WTC11 (cell line): ENCODE measurements at regions not wholly inside any gene's neighbourhood (a gene's known extent, or its start where the extent isn't known, plus 50 kb on each side); places are given as distances from the start of the nearest gene placed in this dataset.

Source experiments
- ATAC-seq: fragments of 200-7000 bp; cut with Tn5 transposase; 2 replicates; pipeline ENCODE4 v1.10.0; 2021; ENCODE audit warnings: mild to moderate bottlenecking, moderate library complexity
- CTCF ChIA-PET: fragments of 300-600 bp; sonication (Branson Sonifier 250); formaldehyde crosslinking; loops from one replicate; lab custom pipeline; 2021; ENCODE audit warnings: antibody characterized with exemption; lab: Charles Lee
- POLR2A ChIA-PET: fragments of 350-600 bp; sonication (Branson Sonifier 250); formaldehyde crosslinking; loops from one replicate; lab custom pipeline; 2021; ENCODE audit warnings: antibody characterized with exemption; lab: Charles Lee
- DNase-seq: peaks from one replicate; pipeline ENCODE4 v3.0.0; 2021; ENCODE audit warnings: low spot score
- H3K27ac Mint-ChIP-seq: 2 replicates; pipeline ENCODE4 v1.8.0; 2021; ENCODE audit warnings: mixed read lengths
- H3K27me3 Mint-ChIP-seq: 2 replicates; pipeline ENCODE4 v1.8.0; 2021; ENCODE audit warnings: low read depth, mild to moderate bottlenecking, moderate library complexity, mixed read lengths
- H3K36me3 Mint-ChIP-seq: 2 replicates; pipeline ENCODE4 v1.8.0; 2021; ENCODE audit warnings: mixed read lengths
- H3K4me1 Mint-ChIP-seq: 2 replicates; pipeline ENCODE4 v1.8.0; 2022; ENCODE audit warnings: mixed read lengths
- H3K4me3 Mint-ChIP-seq: 2 replicates; pipeline ENCODE4 v1.8.0; 2021; ENCODE audit warnings: mild to moderate bottlenecking, moderate library complexity, mixed read lengths
- H3K9me3 Mint-ChIP-seq: 2 replicates; pipeline ENCODE4 v1.8.0; 2021; ENCODE audit warnings: mixed read lengths
- AR ChIP-seq: fragments of 250-450 bp; sonication (Bioruptor Pico); IDR thresholded peaks from 2 replicates; pipeline ENCODE4 v1.9.0; 2021; ENCODE audit warnings: mild to moderate bottlenecking
- E2F5 ChIP-seq: sonication (generic); formaldehyde crosslinking; IDR thresholded peaks from 2 replicates; pipeline ENCODE4 v1.8.1; 2022; ENCODE audit warnings: mild to moderate bottlenecking, moderate library complexity, missing genetic modification reagents
- EMX1 ChIP-seq: fragments of 250-450 bp; sonication (Bioruptor Pico); IDR thresholded peaks from 2 replicates; pipeline ENCODE4 v1.8.0; 2021; ENCODE audit warnings: mild to moderate bottlenecking
- ERG ChIP-seq: fragments of 250-450 bp; sonication (Bioruptor Pico); IDR thresholded peaks from 2 replicates; pipeline ENCODE4 v1.8.0; 2021; ENCODE audit warnings: mild to moderate bottlenecking
- FOXJ3 ChIP-seq: sonication (generic); formaldehyde crosslinking; IDR thresholded peaks from 2 replicates; pipeline ENCODE4 v1.9.0; 2021; ENCODE audit warnings: missing genetic modification reagents, mild to moderate bottlenecking, borderline replicate concordance
- GABPB1 ChIP-seq: sonication (generic); formaldehyde crosslinking; IDR thresholded peaks from 2 replicates; pipeline ENCODE4 v1.8.1; 2023; ENCODE audit warnings: mild to moderate bottlenecking, missing genetic modification reagents
- GRHL2 ChIP-seq: fragments of 250-450 bp; sonication (Bioruptor Pico); IDR thresholded peaks from 2 replicates; pipeline ENCODE4 v1.8.0; 2022; ENCODE audit warnings: mild to moderate bottlenecking, moderate library complexity; ENCODE audit not compliant: insufficient replicate concordance, severe bottlenecking
- JAZF1 ChIP-seq: fragments of 250-450 bp; sonication (Bioruptor Pico); IDR thresholded peaks from 2 replicates; pipeline ENCODE4 v1.9.0; 2021; ENCODE audit warnings: moderate library complexity, mild to moderate bottlenecking, inconsistent platforms
- KAT7 ChIP-seq: sonication (generic); formaldehyde crosslinking; IDR thresholded peaks from 2 replicates; pipeline ENCODE4 v1.8.1; 2023; ENCODE audit warnings: missing genetic modification reagents, mild to moderate bottlenecking, borderline replicate concordance
- MLX ChIP-seq: sonication (generic); formaldehyde crosslinking; IDR thresholded peaks from 2 replicates; pipeline ENCODE4 v1.8.1; 2023; ENCODE audit warnings: mild to moderate bottlenecking, missing genetic modification reagents, moderate library complexity
- SMAD4 ChIP-seq: sonication (generic); formaldehyde crosslinking; IDR thresholded peaks from 2 replicates; pipeline ENCODE4 v1.8.0; 2022; ENCODE audit warnings: mild to moderate bottlenecking, missing genetic modification reagents
- TEAD1 ChIP-seq: sonication (generic); formaldehyde crosslinking; IDR thresholded peaks from 2 replicates; pipeline ENCODE4 v1.8.0; 2022; ENCODE audit warnings: mild to moderate bottlenecking, missing genetic modification reagents
- TP53 ChIP-seq: sonication (generic); formaldehyde crosslinking; IDR thresholded peaks from 2 replicates; pipeline ENCODE4 v1.8.1; 2023; ENCODE audit warnings: mild to moderate bottlenecking, missing genetic modification reagents
- ZBTB43 ChIP-seq: sonication (generic); formaldehyde crosslinking; IDR thresholded peaks from 2 replicates; pipeline ENCODE4 v1.8.1; 2023; ENCODE audit warnings: mild to moderate bottlenecking, missing genetic modification reagents
- ZNF281 ChIP-seq: sonication (generic); formaldehyde crosslinking; IDR thresholded peaks from 2 replicates; pipeline ENCODE4 v1.8.0; 2023; ENCODE audit warnings: mild to moderate bottlenecking, missing genetic modification reagents
- ZNF532 ChIP-seq: fragments of 250-450 bp; sonication (Bioruptor Pico); IDR thresholded peaks from 2 replicates; pipeline ENCODE4 v1.9.0; 2021; ENCODE audit warnings: mild to moderate bottlenecking, borderline replicate concordance
- ZNF671 ChIP-seq: fragments of 250-450 bp; sonication (Bioruptor Pico); IDR thresholded peaks from 2 replicates; pipeline ENCODE4 v1.8.0; 2021; ENCODE audit warnings: mild to moderate bottlenecking

GRCh38 chr3:84439476-84439875 is 519.3 kb upstream of the CADM2 start:
- no peak for ATAC-seq
- Mint-ChIP-seq H3K27me3 (no peaks in the 10 kb centered on the region), H3K4me3 (no peak overlapping the region), H3K27ac (no peak overlapping the region), H3K36me3 (no peaks in the 10 kb centered on the region), H3K4me1 (peaks cover 5% of the 10 kb centered on the region), H3K9me3 (no peaks in the 10 kb centered on the region)
- POLR2A ChIA-PET = no interaction called here
- CTCF ChIA-PET = no interaction called here
- no peak for DNase-seq
- TF ChIP-seq E2F5 (CRISPR knock-in tag) (no peak), GABPB1 (CRISPR knock-in tag) (no peak), ERG (no peak), TEAD1 (CRISPR knock-in tag) (no peak), GRHL2 (CRISPR knock-in tag) (no peak), EMX1 (CRISPR knock-in tag) (no peak), KAT7 (CRISPR knock-in tag) (no peak), ZNF532 (no peak), MLX (CRISPR knock-in tag) (no peak), AR (no peak)

GRCh38 chr3:84440291-84440690 is 518.5 kb upstream of the CADM2 start:
- ChIA-PET CTCF (no interaction called here), POLR2A (no interaction called here)
- Mint-ChIP-seq H3K27ac (no peak overlapping the region), H3K4me3 (no peak overlapping the region), H3K36me3 (no peaks in the 10 kb centered on the region), H3K27me3 (no peaks in the 10 kb centered on the region), H3K9me3 (no peaks in the 10 kb centered on the region), H3K4me1 (peaks cover 4% of the 10 kb centered on the region)
- ATAC-seq (peak; percentile 48; the same call in 1 of the 2 replicates), DNase-seq (peak; percentile 23)
- no peak for TF ChIP-seq ZNF532
- TF ChIP-seq GABPB1 (CRISPR knock-in tag) = no peak
- no peak for TF ChIP-seq ZBTB43
- TF ChIP-seq JAZF1 = no peak
- no peak for TF ChIP-seq SMAD4 (CRISPR knock-in tag)
- TF ChIP-seq ZNF671 = no peak
- TF ChIP-seq FOXJ3 (CRISPR knock-in tag) = no peak
- TF ChIP-seq TP53 = no peak
- no peak for TF ChIP-seq ZNF281 (CRISPR knock-in tag)
